Neural cell (in vitro differentiated cells): ENCODE measurements at regions not wholly inside any gene's neighbourhood (a gene's known extent, or its start where the extent isn't known, plus 50 kb on each side); places are given as distances from the start of the nearest gene placed in this dataset.

ENCODE experiments used
- EP300 ChIP-seq: fragments of 450-650 bp; conservative IDR thresholded peaks from 2 replicates; pipeline ENCODE4 v1.6.1; 2014; ENCODE audit warnings: antibody characterized with exemption, mild to moderate bottlenecking, moderate library complexity; ENCODE audit not compliant: poor library complexity, severe bottlenecking
- EZH2 ChIP-seq: fragments of 200-600, 300-800 bp; shearing (Covaris generic), sonication (generic); IDR thresholded peaks from 2 replicates; pipeline ENCODE4 v1.6.1; 2014; ENCODE audit warnings: antibody characterized with exemption, low read length, borderline replicate concordance, mild to moderate bottlenecking; ENCODE audit not compliant: insufficient read depth, poor library complexity, severe bottlenecking
- POLR2AphosphoS5 ChIP-seq: IDR thresholded peaks from 2 replicates; pipeline ENCODE4 v1.6.1; 2012
- RAD21 ChIP-seq: fragments of 450-650 bp; conservative IDR thresholded peaks from 2 replicates; pipeline ENCODE4 v1.6.1; 2014; ENCODE audit warnings: antibody characterized with exemption, mild to moderate bottlenecking, moderate library complexity
- TF ChIP-seq, protein P1 (sequence below): fragments of 450-650 bp; IDR thresholded peaks from 2 replicates; pipeline ENCODE4 v1.5.1; 2014; ENCODE audit warnings: antibody characterized with exemption, mild to moderate bottlenecking, moderate library complexity; ENCODE audit not compliant: poor library complexity, severe bottlenecking
- TF ChIP-seq, protein P2 (sequence below): IDR thresholded peaks from 2 replicates; pipeline ENCODE4 v1.6.1; 2012; ENCODE audit warnings: borderline replicate concordance

DNA sequence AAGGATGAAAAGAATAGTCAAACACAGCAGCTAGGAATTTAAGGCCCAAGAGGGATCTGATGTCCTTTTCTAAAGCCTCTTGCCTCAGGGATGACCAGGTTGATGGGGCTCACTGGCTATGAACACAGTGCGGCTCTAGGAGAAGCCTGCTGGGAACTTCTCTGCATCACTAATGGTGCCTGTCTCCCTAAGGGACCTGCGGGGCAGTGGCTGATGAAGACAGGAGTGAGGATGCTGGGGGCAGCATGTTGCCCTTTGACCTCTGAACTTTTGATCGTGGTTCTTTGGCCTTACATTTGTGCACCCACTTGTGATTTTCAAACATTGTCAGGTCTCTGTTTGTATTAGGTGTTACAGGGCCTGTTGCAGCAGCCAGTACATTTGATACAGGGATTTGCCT is 64.9 kb upstream of the KLHL25 start:
- TF ChIP-seq RAD21, result no peak
- TF ChIP-seq, protein P1, sequence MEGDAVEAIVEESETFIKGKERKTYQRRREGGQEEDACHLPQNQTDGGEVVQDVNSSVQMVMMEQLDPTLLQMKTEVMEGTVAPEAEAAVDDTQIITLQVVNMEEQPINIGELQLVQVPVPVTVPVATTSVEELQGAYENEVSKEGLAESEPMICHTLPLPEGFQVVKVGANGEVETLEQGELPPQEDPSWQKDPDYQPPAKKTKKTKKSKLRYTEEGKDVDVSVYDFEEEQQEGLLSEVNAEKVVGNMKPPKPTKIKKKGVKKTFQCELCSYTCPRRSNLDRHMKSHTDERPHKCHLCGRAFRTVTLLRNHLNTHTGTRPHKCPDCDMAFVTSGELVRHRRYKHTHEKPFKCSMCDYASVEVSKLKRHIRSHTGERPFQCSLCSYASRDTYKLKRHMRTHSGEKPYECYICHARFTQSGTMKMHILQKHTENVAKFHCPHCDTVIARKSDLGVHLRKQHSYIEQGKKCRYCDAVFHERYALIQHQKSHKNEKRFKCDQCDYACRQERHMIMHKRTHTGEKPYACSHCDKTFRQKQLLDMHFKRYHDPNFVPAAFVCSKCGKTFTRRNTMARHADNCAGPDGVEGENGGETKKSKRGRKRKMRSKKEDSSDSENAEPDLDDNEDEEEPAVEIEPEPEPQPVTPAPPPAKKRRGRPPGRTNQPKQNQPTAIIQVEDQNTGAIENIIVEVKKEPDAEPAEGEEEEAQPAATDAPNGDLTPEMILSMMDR, result no peak
- TF ChIP-seq EP300, result no peak
- no peak for TF ChIP-seq EZH2
- TF ChIP-seq, protein P2, sequence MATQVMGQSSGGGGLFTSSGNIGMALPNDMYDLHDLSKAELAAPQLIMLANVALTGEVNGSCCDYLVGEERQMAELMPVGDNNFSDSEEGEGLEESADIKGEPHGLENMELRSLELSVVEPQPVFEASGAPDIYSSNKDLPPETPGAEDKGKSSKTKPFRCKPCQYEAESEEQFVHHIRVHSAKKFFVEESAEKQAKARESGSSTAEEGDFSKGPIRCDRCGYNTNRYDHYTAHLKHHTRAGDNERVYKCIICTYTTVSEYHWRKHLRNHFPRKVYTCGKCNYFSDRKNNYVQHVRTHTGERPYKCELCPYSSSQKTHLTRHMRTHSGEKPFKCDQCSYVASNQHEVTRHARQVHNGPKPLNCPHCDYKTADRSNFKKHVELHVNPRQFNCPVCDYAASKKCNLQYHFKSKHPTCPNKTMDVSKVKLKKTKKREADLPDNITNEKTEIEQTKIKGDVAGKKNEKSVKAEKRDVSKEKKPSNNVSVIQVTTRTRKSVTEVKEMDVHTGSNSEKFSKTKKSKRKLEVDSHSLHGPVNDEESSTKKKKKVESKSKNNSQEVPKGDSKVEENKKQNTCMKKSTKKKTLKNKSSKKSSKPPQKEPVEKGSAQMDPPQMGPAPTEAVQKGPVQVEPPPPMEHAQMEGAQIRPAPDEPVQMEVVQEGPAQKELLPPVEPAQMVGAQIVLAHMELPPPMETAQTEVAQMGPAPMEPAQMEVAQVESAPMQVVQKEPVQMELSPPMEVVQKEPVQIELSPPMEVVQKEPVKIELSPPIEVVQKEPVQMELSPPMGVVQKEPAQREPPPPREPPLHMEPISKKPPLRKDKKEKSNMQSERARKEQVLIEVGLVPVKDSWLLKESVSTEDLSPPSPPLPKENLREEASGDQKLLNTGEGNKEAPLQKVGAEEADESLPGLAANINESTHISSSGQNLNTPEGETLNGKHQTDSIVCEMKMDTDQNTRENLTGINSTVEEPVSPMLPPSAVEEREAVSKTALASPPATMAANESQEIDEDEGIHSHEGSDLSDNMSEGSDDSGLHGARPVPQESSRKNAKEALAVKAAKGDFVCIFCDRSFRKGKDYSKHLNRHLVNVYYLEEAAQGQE, result no peak
- no peak for TF ChIP-seq POLR2AphosphoS5
